NCI-H2081 (cell line): ENCODE measurements at regions not wholly inside any gene's neighbourhood (a gene's known extent, or its start where the extent isn't known, plus 50 kb on each side); places are given as distances from the start of the nearest gene placed in this dataset.
"Not testable (repeated sequence)": the region's sequence is repeated elsewhere in the genome, so short reads cannot be mapped to it uniquely, and the experiment has no call there.

Source experiments
- DNase-seq, 2 experiments: peaks; one replicate each; lab custom pipeline; 2025; lab: John Stamatoyannopoulos, UW

- no peak for DNase-seq
Observed at GRCh38 chr18:44541781-44542180, 138.9 kb upstream of the SETBP1 start.

- DNase-seq = no peak
Observed at GRCh38 chr18:44543387-44543786, 137.3 kb upstream of the SETBP1 start.

- no peak for DNase-seq
Observed at GRCh38 chr18:44545359-44545985, 135.2 kb upstream of the SETBP1 start.

- no peak for DNase-seq
Observed at GRCh38 chr18:44546954-44547353, 133.7 kb upstream of the SETBP1 start.

- no peak for DNase-seq
Observed at GRCh38 chr18:44548291-44549221, 132.1 kb upstream of the SETBP1 start.

- no peak for DNase-seq
Observed at GRCh38 chr18:44552706-44553105, 128.0 kb upstream of the SETBP1 start.

GRCh38 chr18:44556296-44556695 is 124.4 kb upstream of the SETBP1 start:
- DNase-seq = no peak

- DNase-seq = no peak
Observed at GRCh38 chr18:44557616-44558151, 123.0 kb upstream of the SETBP1 start.

- DNase-seq = no peak
Observed at GRCh38 chr18:44558767-44559166, 121.9 kb upstream of the SETBP1 start.

- no peak for DNase-seq
Observed at GRCh38 chr18:44562986-44563385, 117.7 kb upstream of the SETBP1 start.

- DNase-seq = no peak
Observed at GRCh38 chr18:44564922-44565321, 115.8 kb upstream of the SETBP1 start.

GRCh38 chr18:44568342-44568741 is 112.3 kb upstream of the SETBP1 start:
- DNase-seq = no peak

GRCh38 chr18:44568986-44569385 is 111.7 kb upstream of the SETBP1 start:
- no peak for DNase-seq

GRCh38 chr18:44569391-44570055 is 111.2 kb upstream of the SETBP1 start:
- DNase-seq = no peak

GRCh38 chr18:44579028-44579702 is 101.5 kb upstream of the SETBP1 start:
- DNase-seq = peak in 1 of 2 experiments; percentile 52

GRCh38 chr18:44579745-44580144 is 100.9 kb upstream of the SETBP1 start:
- no peak for DNase-seq

- no peak for DNase-seq
Observed at GRCh38 chr18:44580159-44580558, 100.5 kb upstream of the SETBP1 start.

GRCh38 chr18:44580782-44581181 is 99.9 kb upstream of the SETBP1 start:
- not testable (repeated sequence) for DNase-seq

GRCh38 chr18:44582456-44582855 is 98.2 kb upstream of the SETBP1 start:
- DNase-seq = no peak

GRCh38 chr18:44584900-44585299 is 95.8 kb upstream of the SETBP1 start:
- no peak for DNase-seq

- no peak for DNase-seq
Observed at GRCh38 chr18:44586782-44587524, 93.7 kb upstream of the SETBP1 start.
